Nephron progenitor cell (in vitro differentiated cells): ENCODE measurements at regions not wholly inside any gene's neighbourhood (a gene's known extent, or its start where the extent isn't known, plus 50 kb on each side); places are given as distances from the start of the nearest gene placed in this dataset.

ENCODE experiments used
- DNase-seq: peaks from one replicate; pipeline ENCODE4 v3.0.0; 2021
- H3K27ac Mint-ChIP-seq: 2 replicates; pipeline ENCODE4 v1.8.0; 2021; ENCODE audit warnings: mild to moderate bottlenecking, moderate library complexity, mixed read lengths
- H3K27me3 Mint-ChIP-seq: 2 replicates; pipeline ENCODE4 v1.8.0; 2021; ENCODE audit warnings: mild to moderate bottlenecking, low read depth, mixed read lengths; ENCODE audit not compliant: poor library complexity
- H3K36me3 Mint-ChIP-seq: 2 replicates; pipeline ENCODE4 v1.8.0; 2021; ENCODE audit warnings: low read depth, mixed read lengths
- H3K4me1 Mint-ChIP-seq: 2 replicates; pipeline ENCODE4 v1.8.0; 2021; ENCODE audit warnings: mixed read lengths
- H3K4me3 Mint-ChIP-seq: 2 replicates; pipeline ENCODE4 v1.8.0; 2021; ENCODE audit warnings: mild to moderate bottlenecking, moderate library complexity, mixed read lengths
- H3K9me3 Mint-ChIP-seq: 2 replicates; pipeline ENCODE4 v1.8.0; 2021; ENCODE audit warnings: mild to moderate bottlenecking, moderate library complexity, mixed read lengths
- TF ChIP-seq, protein P1 (sequence below): fragments of 200-600 bp; sonication (generic); IDR thresholded peaks from 2 replicates; pipeline ENCODE4 v1.5.0; 2021; ENCODE audit warnings: antibody characterized with exemption

GRCh38 chr12:126569706-126570105 is 1504.5 kb downstream of the AACS start:
- H3K9me3 Mint-ChIP-seq: peaks cover 22% of the 10 kb centered on the region

DNA sequence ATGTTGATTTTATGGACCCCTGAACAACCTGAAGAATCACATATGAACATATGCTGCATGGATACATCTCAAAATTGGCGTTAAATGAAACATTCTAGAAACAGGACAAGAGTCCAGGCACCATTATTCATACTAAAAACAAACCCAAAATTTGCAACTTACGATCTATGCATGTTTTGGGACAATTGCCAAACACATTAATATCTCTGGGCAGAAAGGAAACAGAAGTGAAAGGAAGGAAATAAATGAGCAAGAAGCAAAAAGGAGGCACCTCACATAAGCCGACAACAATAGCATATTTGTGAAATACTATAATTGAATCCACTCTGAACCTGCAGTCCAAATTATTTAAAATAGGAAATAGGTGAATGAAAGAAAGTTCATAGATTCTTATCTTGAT is 1505.3 kb downstream of the AACS start:
- peaks cover 22% of the 10 kb centered on the region for H3K9me3 Mint-ChIP-seq
- no peak for DNase-seq
- no peak overlapping the region for H3K27ac Mint-ChIP-seq
- peaks cover 8% of the 10 kb centered on the region for H3K27me3 Mint-ChIP-seq
- no peaks in the 10 kb centered on the region for H3K4me1 Mint-ChIP-seq
- no peak overlapping the region for H3K4me3 Mint-ChIP-seq
- TF ChIP-seq, protein P1, sequence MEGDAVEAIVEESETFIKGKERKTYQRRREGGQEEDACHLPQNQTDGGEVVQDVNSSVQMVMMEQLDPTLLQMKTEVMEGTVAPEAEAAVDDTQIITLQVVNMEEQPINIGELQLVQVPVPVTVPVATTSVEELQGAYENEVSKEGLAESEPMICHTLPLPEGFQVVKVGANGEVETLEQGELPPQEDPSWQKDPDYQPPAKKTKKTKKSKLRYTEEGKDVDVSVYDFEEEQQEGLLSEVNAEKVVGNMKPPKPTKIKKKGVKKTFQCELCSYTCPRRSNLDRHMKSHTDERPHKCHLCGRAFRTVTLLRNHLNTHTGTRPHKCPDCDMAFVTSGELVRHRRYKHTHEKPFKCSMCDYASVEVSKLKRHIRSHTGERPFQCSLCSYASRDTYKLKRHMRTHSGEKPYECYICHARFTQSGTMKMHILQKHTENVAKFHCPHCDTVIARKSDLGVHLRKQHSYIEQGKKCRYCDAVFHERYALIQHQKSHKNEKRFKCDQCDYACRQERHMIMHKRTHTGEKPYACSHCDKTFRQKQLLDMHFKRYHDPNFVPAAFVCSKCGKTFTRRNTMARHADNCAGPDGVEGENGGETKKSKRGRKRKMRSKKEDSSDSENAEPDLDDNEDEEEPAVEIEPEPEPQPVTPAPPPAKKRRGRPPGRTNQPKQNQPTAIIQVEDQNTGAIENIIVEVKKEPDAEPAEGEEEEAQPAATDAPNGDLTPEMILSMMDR: no peak
- no peaks in the 10 kb centered on the region for H3K36me3 Mint-ChIP-seq

More at GRCh38 chr12:126569706-126570105, 1504.5 kb downstream of the AACS start:
- Mint-ChIP-seq H3K36me3 (no peaks in the 10 kb centered on the region), H3K27me3 (peaks cover 8% of the 10 kb centered on the region), H3K4me3 (no peak overlapping the region), H3K4me1 (no peaks in the 10 kb centered on the region), H3K27ac (no peak overlapping the region)
- TF ChIP-seq, protein P1: no peak
- no peak for DNase-seq

- TF ChIP-seq, protein P1: no peak
- no peaks in the 10 kb centered on the region for H3K4me1 Mint-ChIP-seq
- peaks cover 12% of the 10 kb centered on the region for H3K9me3 Mint-ChIP-seq
- H3K36me3 Mint-ChIP-seq: no peaks in the 10 kb centered on the region
- H3K27me3 Mint-ChIP-seq: peaks cover 11% of the 10 kb centered on the region
- no peak for DNase-seq
- no peak overlapping the region for H3K4me3 Mint-ChIP-seq
- H3K27ac Mint-ChIP-seq: no peak overlapping the region
Observed at GRCh38 chr12:126572170-126572569, 1506.9 kb downstream of the AACS start.

- H3K9me3 Mint-ChIP-seq: no peaks in the 10 kb centered on the region
- DNase-seq: no peak
- H3K27ac Mint-ChIP-seq: no peak overlapping the region
- TF ChIP-seq, protein P1: no peak
- no peaks in the 10 kb centered on the region for H3K4me1 Mint-ChIP-seq
- no peak overlapping the region for H3K4me3 Mint-ChIP-seq
- peaks cover 8% of the 10 kb centered on the region for H3K27me3 Mint-ChIP-seq
- H3K36me3 Mint-ChIP-seq: no peaks in the 10 kb centered on the region
Observed at GRCh38 chr12:126581655-126582054, 1516.4 kb downstream of the AACS start.

DNA sequence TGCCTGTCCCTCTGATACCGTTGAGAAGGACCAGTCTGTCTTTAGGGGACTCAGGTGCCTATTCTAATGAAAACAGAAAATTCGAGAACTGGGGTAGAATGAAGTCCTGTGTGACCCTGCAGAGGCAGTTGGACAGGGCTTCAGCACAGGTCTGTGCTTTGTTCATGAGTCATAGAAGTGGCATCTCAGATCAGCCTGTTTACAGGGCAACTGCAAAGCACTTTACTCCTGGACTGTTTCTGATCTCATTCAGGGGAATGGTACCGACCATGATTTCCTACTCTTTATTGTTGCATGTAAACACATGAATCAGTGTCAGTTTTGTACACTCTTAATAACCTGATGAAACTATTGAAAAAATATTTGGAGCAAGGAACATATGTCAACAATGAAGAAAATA is 1517.0 kb downstream of the AACS start:
- TF ChIP-seq, protein P1: no peak
- no peak for DNase-seq
- Mint-ChIP-seq H3K9me3 (no peaks in the 10 kb centered on the region), H3K4me1 (no peaks in the 10 kb centered on the region), H3K36me3 (no peaks in the 10 kb centered on the region), H3K4me3 (no peak overlapping the region), H3K27me3 (peaks cover 5% of the 10 kb centered on the region), H3K27ac (no peak overlapping the region)

DNA sequence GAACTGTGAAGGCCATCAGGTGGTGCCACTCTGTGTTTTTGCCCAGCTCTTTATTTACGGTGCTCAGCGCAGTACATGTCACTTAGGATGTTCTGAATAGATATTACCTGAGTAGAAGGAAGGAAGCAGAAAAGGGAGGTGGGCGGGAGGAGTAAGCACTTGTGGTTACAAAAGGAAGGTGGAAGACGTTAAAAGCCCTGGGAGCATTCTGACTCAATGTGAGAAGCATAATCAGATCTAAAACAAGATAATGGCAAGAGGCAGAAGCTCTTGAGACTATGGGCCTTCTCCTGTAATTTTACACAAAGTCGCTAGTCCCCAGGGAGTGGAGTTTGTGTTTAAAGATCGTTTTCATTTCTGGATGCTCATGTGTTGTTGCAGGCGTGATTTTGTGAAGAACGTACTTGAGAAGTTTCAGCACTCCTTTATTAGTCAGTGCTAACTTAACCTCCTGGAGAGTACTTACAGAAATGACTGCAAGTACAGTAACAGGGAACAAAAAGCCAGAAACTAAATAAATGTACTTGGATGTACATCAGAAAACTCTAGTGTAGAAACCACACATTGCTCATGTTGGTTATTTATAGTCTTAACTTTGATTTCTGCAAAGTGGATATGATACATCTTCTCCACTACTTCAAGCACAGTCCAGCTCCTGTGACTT is 1523.5 kb downstream of the AACS start:
- H3K4me1 Mint-ChIP-seq: peaks cover 13% of the 10 kb centered on the region
- DNase-seq: no peak
- TF ChIP-seq, protein P1: no peak
- no peak overlapping the region for H3K27ac Mint-ChIP-seq
- H3K36me3 Mint-ChIP-seq: no peaks in the 10 kb centered on the region
- no peak overlapping the region for H3K4me3 Mint-ChIP-seq
- peaks cover 6% of the 10 kb centered on the region for H3K27me3 Mint-ChIP-seq
- no peaks in the 10 kb centered on the region for H3K9me3 Mint-ChIP-seq
